GM23338 (cell line): ENCODE measurements at regions not wholly inside any gene's neighbourhood (a gene's known extent, or its start where the extent isn't known, plus 50 kb on each side); places are given as distances from the start of the nearest gene placed in this dataset.

Experiments used
- ATAC-seq: fragments of 200-7000 bp; cut with Tn5 transposase; 3 replicates; pipeline ENCODE4 v1.9.1; 2020
- DNase-seq: peaks from one replicate; pipeline ENCODE4 v3.0.0-alpha.2; 2015; ENCODE audit warnings: low spot score
- H2AFZ ChIP-seq: fragments of 200-600 bp; sonication (generic); 2 replicates; pipeline ENCODE4 v1.8.0; 2016; ENCODE audit warnings: antibody characterized with exemption, mild to moderate bottlenecking, moderate library complexity
- H3F3A ChIP-seq: fragments of 200-600 bp; sonication (generic); replicated peaks from 2 replicates; pipeline ENCODE4 v1.8.0; 2017; ENCODE audit warnings: antibody characterized with exemption, mixed run types, low read depth
- H3K27ac ChIP-seq: fragments of 200-600 bp; sonication (generic); 2 replicates; pipeline ENCODE4 v1.6.1; 2016; ENCODE audit warnings: low read depth
- H3K27me3 ChIP-seq: fragments of 200-600 bp; sonication (generic); 2 replicates; pipeline ENCODE4 v1.8.0; 2016; ENCODE audit warnings: mild to moderate bottlenecking, mixed run types, moderate library complexity; ENCODE audit not compliant: insufficient read depth
- H3K36me3 ChIP-seq: fragments of 200-600 bp; sonication (generic); 2 replicates; pipeline ENCODE4 v1.8.0; 2016; ENCODE audit warnings: mild to moderate bottlenecking; ENCODE audit not compliant: insufficient read depth
- H3K4me1 ChIP-seq: fragments of 200-600 bp; sonication (generic); 2 replicates; pipeline ENCODE4 v1.8.0; 2016; ENCODE audit warnings: mild to moderate bottlenecking, moderate library complexity; ENCODE audit not compliant: insufficient read depth
- H3K4me2 ChIP-seq: fragments of 200-600 bp; sonication (generic); 2 replicates; pipeline ENCODE4 v1.7.1; 2017; ENCODE audit warnings: mixed run types
- H3K4me3 ChIP-seq: fragments of 200-600 bp; sonication (generic); 2 replicates; pipeline ENCODE4 v1.6.1; 2016; ENCODE audit warnings: mixed run types
- H3K79me2 ChIP-seq: fragments of 200-600 bp; sonication (generic); replicated peaks from 2 replicates; pipeline ENCODE4 v1.8.0; 2017; ENCODE audit warnings: mild to moderate bottlenecking; ENCODE audit not compliant: insufficient read depth
- H3K9me2 ChIP-seq: fragments of 200-600 bp; sonication (generic); 2 replicates; pipeline ENCODE4 v1.8.0; 2017; ENCODE audit not compliant: insufficient read depth
- H4K20me1 ChIP-seq: fragments of 200-600 bp; sonication (generic); replicated peaks from 2 replicates; pipeline ENCODE4 v1.8.0; 2017; ENCODE audit warnings: mild to moderate bottlenecking; ENCODE audit not compliant: insufficient read depth
- H3K27ac Mint-ChIP-seq: 2 replicates; pipeline ENCODE4 v1.8.0; 2020; ENCODE audit warnings: inconsistent platforms, mild to moderate bottlenecking, moderate library complexity, mixed read lengths
- H3K27me3 Mint-ChIP-seq: 3 replicates; pipeline ENCODE4 v1.8.0; 2022; ENCODE audit warnings: low read depth, mild to moderate bottlenecking, moderate library complexity, mixed read lengths, inconsistent platforms; ENCODE audit not compliant: insufficient read depth, poor library complexity
- H3K36me3 Mint-ChIP-seq: 3 replicates; pipeline ENCODE4 v1.8.0; 2021; ENCODE audit warnings: low read depth, mild to moderate bottlenecking, inconsistent platforms, moderate library complexity, mixed read lengths
- H3K4me1 Mint-ChIP-seq: 3 replicates; pipeline ENCODE4 v1.8.0; 2020; ENCODE audit warnings: mild to moderate bottlenecking, inconsistent platforms, mixed read lengths
- H3K4me3 Mint-ChIP-seq: 3 replicates; pipeline ENCODE4 v1.8.0; 2021; ENCODE audit warnings: moderate library complexity, mild to moderate bottlenecking, inconsistent platforms, mixed read lengths
- H3K9me3 Mint-ChIP-seq: 3 replicates; pipeline ENCODE4 v1.8.0; 2020; ENCODE audit warnings: moderate library complexity, mild to moderate bottlenecking, inconsistent platforms, mixed read lengths
- CREB1 ChIP-seq: fragments of 250-450 bp; sonication (Bioruptor Pico); IDR thresholded peaks from 2 replicates; pipeline ENCODE4 v1.5.0; 2020; ENCODE audit warnings: low read depth, mild to moderate bottlenecking, moderate library complexity
- CTCF ChIP-seq, 2 experiments: fragments of 200-600 bp in 1 of 2; sonication (generic) in 1 of 2; conservative IDR thresholded peaks; 2 replicates each; pipeline versions ENCODE4 v1.5.1 to v1.6.1; 2016 to 2017; ENCODE audit warnings: antibody characterized with exemption in 2 of 2, low read depth in 2 of 2, mild to moderate bottlenecking in 2 of 2, moderate library complexity in 1 of 2
- ETS1 ChIP-seq: IDR thresholded peaks from 2 replicates; pipeline ENCODE4 v1.6.1; 2016; ENCODE audit warnings: antibody characterized with exemption
- EZH2 ChIP-seq: fragments of 200-600 bp; sonication (generic); IDR thresholded peaks from one replicate; pipeline ENCODE4 v1.8.0; 2017; ENCODE audit warnings: antibody characterized with exemption, mild to moderate bottlenecking, low read depth; ENCODE audit not compliant: unreplicated experiment
- EZH2phosphoT487 ChIP-seq: fragments of 200-600 bp; sonication (generic); IDR thresholded peaks from one replicate; pipeline ENCODE4 v1.8.1; 2018; ENCODE audit warnings: antibody characterized with exemption; ENCODE audit not compliant: unreplicated experiment
- JUNB ChIP-seq: IDR thresholded peaks from one replicate; pipeline ENCODE4 v1.6.1; 2016; ENCODE audit warnings: antibody characterized with exemption; ENCODE audit not compliant: unreplicated experiment
- NANOG ChIP-seq: IDR thresholded peaks from 2 replicates; pipeline ENCODE4 v1.6.1; 2016; ENCODE audit warnings: antibody characterized with exemption, borderline replicate concordance
- POLR2AphosphoS5 ChIP-seq: IDR thresholded peaks from 2 replicates; pipeline ENCODE4 v1.6.1; 2016; ENCODE audit warnings: antibody characterized with exemption, low read depth
- STAT1 ChIP-seq: IDR thresholded peaks from one replicate; pipeline ENCODE4 v1.6.1; 2016; ENCODE audit warnings: antibody characterized with exemption; ENCODE audit not compliant: unreplicated experiment
- ZNF114 ChIP-seq: fragments of 250-450 bp; sonication (Bioruptor Pico); IDR thresholded peaks from 2 replicates; pipeline ENCODE4 v1.5.0; 2020; ENCODE audit warnings: mild to moderate bottlenecking, moderate library complexity
- ZNF331 ChIP-seq: fragments of 250-450 bp; sonication (Bioruptor Pico); IDR thresholded peaks from 2 replicates; pipeline ENCODE4 v1.5.0; 2020; ENCODE audit warnings: low read depth, mild to moderate bottlenecking, moderate library complexity
- TF ChIP-seq, protein P1 (sequence below): fragments of 250-450 bp; sonication (Bioruptor Pico); IDR thresholded peaks from 2 replicates; pipeline ENCODE4 v1.5.0; 2020; ENCODE audit warnings: mild to moderate bottlenecking, moderate library complexity
- TF ChIP-seq, protein P2 (sequence below): IDR thresholded peaks from one replicate; pipeline ENCODE4 v1.6.1; 2018; ENCODE audit warnings: antibody characterized with exemption; ENCODE audit not compliant: unreplicated experiment

GRCh38 chr13:107456431-107456830, 758.9 kb downstream of the LIG4 start:
- Histone ChIP-seq H3K4me2 (no peak overlapping the region), H2AFZ (no peak overlapping the region), H3K4me3 (no peak overlapping the region), H3F3A (no peaks in the 10 kb centered on the region), H3K36me3 (no peaks in the 10 kb centered on the region), H3K79me2 (no peaks in the 10 kb centered on the region), H4K20me1 (no peaks in the 10 kb centered on the region), H3K27me3 (no peaks in the 10 kb centered on the region), H3K27ac (no peak overlapping the region), H3K9me2 (no peaks in the 10 kb centered on the region), H3K4me1 (no peaks in the 10 kb centered on the region)
- no peak overlapping the region for H3K27ac Mint-ChIP-seq
- no peaks in the 10 kb centered on the region for H3K27me3 Mint-ChIP-seq
- TF ChIP-seq EZH2 (no peak), EZH2phosphoT487 (no peak), CREB1 (CRISPR knock-in tag) (no peak), ZNF331 (no peak), POLR2AphosphoS5 (no peak), JUNB (no peak), ETS1 (no peak), STAT1 (no peak), NANOG (no peak), ZNF114 (CRISPR knock-in tag) (no peak), CTCF (conservative IDR thresholded peaks at IDR 0.05; ENCODE audit: low read depth in 2 of 2) (no peak)
- TF ChIP-seq, protein P1, sequence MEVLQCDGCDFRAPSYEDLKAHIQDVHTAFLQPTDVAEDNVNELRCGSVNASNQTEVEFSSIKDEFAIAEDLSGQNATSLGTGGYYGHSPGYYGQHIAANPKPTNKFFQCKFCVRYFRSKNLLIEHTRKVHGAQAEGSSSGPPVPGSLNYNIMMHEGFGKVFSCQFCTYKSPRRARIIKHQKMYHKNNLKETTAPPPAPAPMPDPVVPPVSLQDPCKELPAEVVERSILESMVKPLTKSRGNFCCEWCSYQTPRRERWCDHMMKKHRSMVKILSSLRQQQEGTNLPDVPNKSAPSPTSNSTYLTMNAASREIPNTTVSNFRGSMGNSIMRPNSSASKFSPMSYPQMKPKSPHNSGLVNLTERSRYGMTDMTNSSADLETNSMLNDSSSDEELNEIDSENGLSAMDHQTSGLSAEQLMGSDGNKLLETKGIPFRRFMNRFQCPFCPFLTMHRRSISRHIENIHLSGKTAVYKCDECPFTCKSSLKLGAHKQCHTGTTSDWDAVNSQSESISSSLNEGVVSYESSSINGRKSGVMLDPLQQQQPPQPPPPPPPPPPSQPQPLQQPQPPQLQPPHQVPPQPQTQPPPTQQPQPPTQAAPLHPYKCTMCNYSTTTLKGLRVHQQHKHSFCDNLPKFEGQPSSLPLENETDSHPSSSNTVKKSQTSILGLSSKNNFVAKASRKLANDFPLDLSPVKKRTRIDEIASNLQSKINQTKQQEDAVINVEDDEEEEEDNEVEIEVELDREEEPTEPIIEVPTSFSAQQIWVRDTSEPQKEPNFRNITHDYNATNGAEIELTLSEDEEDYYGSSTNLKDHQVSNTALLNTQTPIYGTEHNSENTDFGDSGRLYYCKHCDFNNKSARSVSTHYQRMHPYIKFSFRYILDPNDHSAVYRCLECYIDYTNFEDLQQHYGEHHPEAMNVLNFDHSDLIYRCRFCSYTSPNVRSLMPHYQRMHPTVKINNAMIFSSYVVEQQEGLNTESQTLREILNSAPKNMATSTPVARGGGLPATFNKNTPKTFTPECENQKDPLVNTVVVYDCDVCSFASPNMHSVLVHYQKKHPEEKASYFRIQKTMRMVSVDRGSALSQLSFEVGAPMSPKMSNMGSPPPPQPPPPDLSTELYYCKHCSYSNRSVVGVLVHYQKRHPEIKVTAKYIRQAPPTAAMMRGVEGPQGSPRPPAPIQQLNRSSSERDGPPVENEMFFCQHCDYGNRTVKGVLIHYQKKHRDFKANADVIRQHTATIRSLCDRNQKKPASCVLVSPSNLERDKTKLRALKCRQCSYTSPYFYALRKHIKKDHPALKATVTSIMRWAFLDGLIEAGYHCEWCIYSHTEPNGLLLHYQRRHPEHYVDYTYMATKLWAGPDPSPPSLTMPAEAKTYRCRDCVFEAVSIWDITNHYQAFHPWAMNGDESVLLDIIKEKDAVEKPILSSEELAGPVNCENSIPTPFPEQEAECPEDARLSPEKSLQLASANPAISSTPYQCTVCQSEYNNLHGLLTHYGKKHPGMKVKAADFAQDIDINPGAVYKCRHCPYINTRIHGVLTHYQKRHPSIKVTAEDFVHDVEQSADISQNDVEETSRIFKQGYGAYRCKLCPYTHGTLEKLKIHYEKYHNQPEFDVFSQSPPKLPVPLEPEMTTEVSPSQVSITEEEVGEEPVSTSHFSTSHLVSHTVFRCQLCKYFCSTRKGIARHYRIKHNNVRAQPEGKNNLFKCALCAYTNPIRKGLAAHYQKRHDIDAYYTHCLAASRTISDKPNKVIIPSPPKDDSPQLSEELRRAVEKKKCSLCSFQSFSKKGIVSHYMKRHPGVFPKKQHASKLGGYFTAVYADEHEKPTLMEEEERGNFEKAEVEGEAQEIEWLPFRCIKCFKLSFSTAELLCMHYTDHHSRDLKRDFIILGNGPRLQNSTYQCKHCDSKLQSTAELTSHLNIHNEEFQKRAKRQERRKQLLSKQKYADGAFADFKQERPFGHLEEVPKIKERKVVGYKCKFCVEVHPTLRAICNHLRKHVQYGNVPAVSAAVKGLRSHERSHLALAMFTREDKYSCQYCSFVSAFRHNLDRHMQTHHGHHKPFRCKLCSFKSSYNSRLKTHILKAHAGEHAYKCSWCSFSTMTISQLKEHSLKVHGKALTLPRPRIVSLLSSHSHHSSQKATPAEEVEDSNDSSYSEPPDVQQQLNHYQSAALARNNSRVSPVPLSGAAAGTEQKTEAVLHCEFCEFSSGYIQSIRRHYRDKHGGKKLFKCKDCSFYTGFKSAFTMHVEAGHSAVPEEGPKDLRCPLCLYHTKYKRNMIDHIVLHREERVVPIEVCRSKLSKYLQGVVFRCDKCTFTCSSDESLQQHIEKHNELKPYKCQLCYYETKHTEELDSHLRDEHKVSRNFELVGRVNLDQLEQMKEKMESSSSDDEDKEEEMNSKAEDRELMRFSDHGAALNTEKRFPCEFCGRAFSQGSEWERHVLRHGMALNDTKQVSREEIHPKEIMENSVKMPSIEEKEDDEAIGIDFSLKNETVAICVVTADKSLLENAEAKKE (CRISPR knock-in tag), result no peak
- TF ChIP-seq, protein P2, sequence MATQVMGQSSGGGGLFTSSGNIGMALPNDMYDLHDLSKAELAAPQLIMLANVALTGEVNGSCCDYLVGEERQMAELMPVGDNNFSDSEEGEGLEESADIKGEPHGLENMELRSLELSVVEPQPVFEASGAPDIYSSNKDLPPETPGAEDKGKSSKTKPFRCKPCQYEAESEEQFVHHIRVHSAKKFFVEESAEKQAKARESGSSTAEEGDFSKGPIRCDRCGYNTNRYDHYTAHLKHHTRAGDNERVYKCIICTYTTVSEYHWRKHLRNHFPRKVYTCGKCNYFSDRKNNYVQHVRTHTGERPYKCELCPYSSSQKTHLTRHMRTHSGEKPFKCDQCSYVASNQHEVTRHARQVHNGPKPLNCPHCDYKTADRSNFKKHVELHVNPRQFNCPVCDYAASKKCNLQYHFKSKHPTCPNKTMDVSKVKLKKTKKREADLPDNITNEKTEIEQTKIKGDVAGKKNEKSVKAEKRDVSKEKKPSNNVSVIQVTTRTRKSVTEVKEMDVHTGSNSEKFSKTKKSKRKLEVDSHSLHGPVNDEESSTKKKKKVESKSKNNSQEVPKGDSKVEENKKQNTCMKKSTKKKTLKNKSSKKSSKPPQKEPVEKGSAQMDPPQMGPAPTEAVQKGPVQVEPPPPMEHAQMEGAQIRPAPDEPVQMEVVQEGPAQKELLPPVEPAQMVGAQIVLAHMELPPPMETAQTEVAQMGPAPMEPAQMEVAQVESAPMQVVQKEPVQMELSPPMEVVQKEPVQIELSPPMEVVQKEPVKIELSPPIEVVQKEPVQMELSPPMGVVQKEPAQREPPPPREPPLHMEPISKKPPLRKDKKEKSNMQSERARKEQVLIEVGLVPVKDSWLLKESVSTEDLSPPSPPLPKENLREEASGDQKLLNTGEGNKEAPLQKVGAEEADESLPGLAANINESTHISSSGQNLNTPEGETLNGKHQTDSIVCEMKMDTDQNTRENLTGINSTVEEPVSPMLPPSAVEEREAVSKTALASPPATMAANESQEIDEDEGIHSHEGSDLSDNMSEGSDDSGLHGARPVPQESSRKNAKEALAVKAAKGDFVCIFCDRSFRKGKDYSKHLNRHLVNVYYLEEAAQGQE, result no peak
- peaks cover 19% of the 10 kb centered on the region; the same call in 2 of the 3 replicates for H3K36me3 Mint-ChIP-seq
- peaks cover 37% of the 10 kb centered on the region for H3K9me3 Mint-ChIP-seq
- H3K4me3 Mint-ChIP-seq, result no peak overlapping the region
- ATAC-seq (no peak), DNase-seq (no peak)
- H3K4me1 Mint-ChIP-seq, result peaks cover 11% of the 10 kb centered on the region; the same call in 2 of the 3 replicates
